Astrocyte of the cerebellum (primary cell): ENCODE measurements at regions not wholly inside any gene's neighbourhood (a gene's known extent, or its start where the extent isn't known, plus 50 kb on each side); places are given as distances from the start of the nearest gene placed in this dataset.

Source experiments
- DNase-seq: peaks from one replicate; pipeline ENCODE4 v3.0.0-alpha.2; 2011; ENCODE audit warnings: low read depth
- H3K4me3 ChIP-seq: 2 replicates; pipeline ENCODE4 v1.5.1; 2011; ENCODE audit warnings: mild to moderate bottlenecking, low read depth, low read length, moderate library complexity
- CTCF ChIP-seq: IDR thresholded peaks from 2 replicates; pipeline ENCODE4 v1.5.1; 2012; ENCODE audit warnings: low read length, low read depth, moderate library complexity, mild to moderate bottlenecking; ENCODE audit errors: missing control alignments
- in situ Hi-C: cut with HindIII; loops from 2 replicates; pipeline ENCODE4 v1.10.0; 2017; ENCODE audit warnings: low sequenced_read_pairs

GRCh38 chr15:81907521-81907920 lies 138.3 kb downstream of the MEX3B start:
- in situ Hi-C loops, result no loop called here
- no peak overlapping the region for H3K4me3 ChIP-seq
- no peak for TF ChIP-seq CTCF
- no peak for DNase-seq

DNA sequence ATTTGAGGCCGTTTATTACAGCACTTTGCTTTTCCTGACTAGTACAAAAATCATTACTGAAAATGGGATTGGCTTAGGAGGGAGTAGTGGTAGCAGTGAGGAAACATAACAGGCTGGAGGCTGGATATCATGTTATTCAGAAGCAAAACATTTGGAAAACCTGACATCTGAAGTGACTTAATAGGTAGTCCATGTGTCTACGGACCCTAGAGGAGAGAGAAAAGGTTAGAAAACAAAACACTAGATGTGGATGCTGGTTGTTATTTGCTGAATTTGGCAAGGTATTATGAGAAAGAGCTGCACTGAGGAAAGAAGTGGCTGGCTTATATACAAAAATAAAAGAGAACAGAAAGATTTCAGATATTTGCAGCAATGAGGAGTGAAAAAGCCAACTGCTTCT lies 139.9 kb downstream of the MEX3B start:
- no peak for TF ChIP-seq CTCF
- in situ Hi-C loops, result no loop called here
- H3K4me3 ChIP-seq, result no peak overlapping the region
- DNase-seq, result no peak

- H3K4me3 ChIP-seq, result no peak overlapping the region
- in situ Hi-C loops, result no loop called here
- TF ChIP-seq CTCF, result no peak
- no peak for DNase-seq
These were observed 144.5 kb downstream of the MEX3B start for GRCh38 chr15:81901319-81901718.

DNA sequence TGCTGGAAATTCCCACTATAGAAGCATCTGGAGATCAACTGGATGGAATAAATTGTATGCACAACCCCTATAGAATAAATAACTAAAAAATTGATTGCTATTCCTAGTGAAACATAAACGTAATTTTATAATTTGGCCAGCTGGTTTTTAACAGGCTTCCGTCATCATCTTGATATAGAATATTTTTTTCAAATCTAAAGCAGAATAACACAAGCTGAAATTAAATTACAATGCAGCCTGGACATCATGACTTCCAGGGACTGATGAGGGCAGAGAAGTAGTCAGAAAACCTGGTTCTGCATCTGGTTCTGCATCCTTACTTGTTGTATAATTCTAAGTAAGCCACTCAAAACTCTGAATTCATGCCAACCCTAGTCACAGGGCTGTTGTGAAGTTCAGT lies 146.1 kb downstream of the MEX3B start:
- no peak overlapping the region for H3K4me3 ChIP-seq
- no peak for DNase-seq
- in situ Hi-C loops, result no loop called here

DNA sequence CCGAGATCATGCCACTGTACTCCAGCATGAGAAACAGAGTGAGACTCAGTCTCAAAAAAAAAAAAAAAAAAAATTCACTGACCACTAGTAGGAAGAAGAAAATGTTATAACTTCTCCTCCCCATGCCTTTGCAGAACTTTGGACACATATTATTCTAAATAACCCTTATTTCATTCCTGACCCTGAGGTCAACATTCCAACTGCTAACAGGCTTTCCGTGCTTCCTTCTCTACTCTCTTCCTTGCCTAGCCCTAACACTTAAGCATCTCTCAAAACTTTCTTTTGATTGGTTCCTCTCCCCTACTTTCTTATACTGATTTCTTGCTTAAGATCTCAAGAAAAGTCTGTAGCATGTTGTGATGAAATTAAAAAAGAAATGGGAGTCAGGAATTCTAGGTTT lies 146.8 kb downstream of the MEX3B start:
- DNase-seq, result no peak
- in situ Hi-C loops, result no loop called here
- TF ChIP-seq CTCF, result no peak
- no peak overlapping the region for H3K4me3 ChIP-seq

More for the DNA sequence above, 146.1 kb downstream of the MEX3B start:
- TF ChIP-seq CTCF, result no peak

DNA sequence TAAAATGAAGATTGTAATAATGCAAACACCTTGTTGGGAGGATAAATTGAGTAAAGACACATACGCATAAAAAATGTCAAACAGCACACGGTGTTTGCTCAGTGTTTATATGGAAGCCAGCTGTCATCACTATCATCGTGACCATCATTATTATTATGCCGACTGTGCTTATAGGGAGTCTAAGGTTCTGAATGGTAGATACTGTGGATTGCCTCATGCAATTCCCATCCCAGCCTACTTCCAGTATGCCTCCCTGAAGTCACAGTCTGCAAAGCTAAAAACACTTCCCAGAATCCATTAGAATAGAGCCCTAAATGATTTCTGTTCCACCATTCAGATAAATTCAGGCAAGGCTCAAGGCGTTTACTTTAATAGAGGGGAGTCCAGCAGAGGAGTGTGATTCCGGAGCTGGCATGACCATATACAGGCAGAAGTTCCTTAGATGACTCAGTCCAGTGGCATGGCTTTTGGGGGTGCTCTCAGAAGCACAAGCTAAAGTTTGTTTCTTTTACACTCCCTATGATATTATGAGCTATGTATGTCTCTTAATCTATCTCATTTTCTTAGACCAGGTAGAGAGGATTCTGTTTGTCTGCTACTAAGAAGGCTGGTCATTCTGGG lies 148.7 kb downstream of the MEX3B start:
- no peak overlapping the region for H3K4me3 ChIP-seq
- DNase-seq, result peak; percentile 49
- in situ Hi-C loops, result no loop called here
- TF ChIP-seq CTCF, result no peak
